HepG2 (cell line): ENCODE measurements at regions not wholly inside any gene's neighbourhood (a gene's known extent, or its start where the extent isn't known, plus 50 kb on each side); places are given as distances from the start of the nearest gene placed in this dataset.

Experiments used
- CCDC6 ChIP-seq: sonication (generic); formaldehyde crosslinking; IDR thresholded peaks from 2 replicates; pipeline ENCODE4 v1.8.1; 2022; ENCODE audit warnings: mild to moderate bottlenecking, missing genetic modification reagents, moderate library complexity
- EP300 ChIP-seq, 3 experiments: sonication (generic) in 1 of 3; formaldehyde crosslinking in 1 of 3; IDR thresholded peaks; 2 replicates each; pipeline versions ENCODE4 v1.5.1 to v1.6.1; 2011 to 2020; ENCODE audit warnings: low read depth in 2 of 3, low read length in 2 of 3, borderline replicate concordance in 1 of 3, improper control_type of control experiment in 1 of 3, mild to moderate bottlenecking in 1 of 3, missing genetic modification reagents in 1 of 3, moderate library complexity in 1 of 3
- FOXM1 ChIP-seq: sonication (generic); formaldehyde crosslinking; IDR thresholded peaks from 2 replicates; pipeline ENCODE4 v1.5.0; 2020; ENCODE audit warnings: missing genetic modification reagents
- GTF3A ChIP-seq: sonication (generic); formaldehyde crosslinking; conservative IDR thresholded peaks from 2 replicates; pipeline ENCODE4 v1.4.0; 2020; ENCODE audit warnings: mild to moderate bottlenecking, missing genetic modification reagents
- NFIC ChIP-seq: IDR thresholded peaks from 2 replicates; pipeline ENCODE4 v1.6.1; 2012; ENCODE audit warnings: mild to moderate bottlenecking, low read length, inconsistent platforms
- NFYB ChIP-seq: sonication (generic); formaldehyde crosslinking; IDR thresholded peaks from 2 replicates; pipeline ENCODE4 v1.4.0; 2020; ENCODE audit warnings: missing genetic modification reagents
- SP5 ChIP-seq: IDR thresholded peaks from 2 replicates; pipeline ENCODE4 v1.6.1; 2016; ENCODE audit warnings: low read depth, borderline replicate concordance
- SRF ChIP-seq: IDR thresholded peaks from 2 replicates; pipeline ENCODE4 v1.6.1; 2011; ENCODE audit warnings: mild to moderate bottlenecking, low read depth, low read length, moderate library complexity
- TCF7L2 ChIP-seq: IDR thresholded peaks from 2 replicates; pipeline ENCODE4 v1.6.1; 2011; ENCODE audit warnings: mild to moderate bottlenecking, low read depth, low read length, moderate library complexity
- TRAFD1 ChIP-seq: sonication (generic); formaldehyde crosslinking; IDR thresholded peaks from 2 replicates; pipeline ENCODE4 v1.5.1; 2020; ENCODE audit warnings: missing genetic modification reagents, mild to moderate bottlenecking, borderline replicate concordance
- ZBTB14 ChIP-seq: sonication (generic); formaldehyde crosslinking; IDR thresholded peaks from 2 replicates; pipeline ENCODE4 v1.4.0; 2020; ENCODE audit warnings: missing genetic modification reagents
- ZBTB2 ChIP-seq: sonication (generic); formaldehyde crosslinking; IDR thresholded peaks from 2 replicates; pipeline ENCODE4 v1.8.0; 2022; ENCODE audit warnings: low read depth, missing genetic modification reagents
- ZBTB39 ChIP-seq: sonication (generic); formaldehyde crosslinking; IDR thresholded peaks from 2 replicates; pipeline ENCODE4 v1.5.0; 2020; ENCODE audit warnings: missing genetic modification reagents
- ZNF350 ChIP-seq: sonication (generic); formaldehyde crosslinking; IDR thresholded peaks from 2 replicates; pipeline ENCODE4 v1.4.0; 2020; ENCODE audit warnings: mild to moderate bottlenecking, low read depth, missing genetic modification reagents, borderline replicate concordance
- ZNF432 ChIP-seq: sonication (generic); formaldehyde crosslinking; IDR thresholded peaks from 2 replicates; pipeline ENCODE4 v1.5.0; 2020; ENCODE audit warnings: missing genetic modification reagents, mild to moderate bottlenecking, borderline replicate concordance
- ZNF678 ChIP-seq: sonication (generic); formaldehyde crosslinking; IDR thresholded peaks from 2 replicates; pipeline ENCODE4 v1.4.0; 2020; ENCODE audit warnings: mild to moderate bottlenecking, missing genetic modification reagents
- ZNF766 ChIP-seq: sonication (generic); formaldehyde crosslinking; IDR thresholded peaks from 2 replicates; pipeline ENCODE4 v1.5.0; 2020; ENCODE audit warnings: missing genetic modification reagents, borderline replicate concordance

GRCh38 chr2:234691968-234692955 is 195.4 kb upstream of the ARL4C start (continued):
- TF ChIP-seq EP300 (IDR thresholded peaks at IDR 0.05; ENCODE audit: low read depth in 2 of 2, low read length in 2 of 2) (peak in 1 of 2 experiments; percentile 89; a peak in 2 of 4 replicates), EP300 (CRISPR knock-in tag; IDR thresholded peaks at IDR 0.05; ENCODE audit: borderline replicate concordance) (peak; percentile 61; the same call in 1 of the 2 replicates), ZBTB39 (CRISPR knock-in tag) (no peak), SP5 (peak; percentile 43; the same call in 1 of the 2 replicates), GTF3A (CRISPR knock-in tag) (no peak), ZNF350 (CRISPR knock-in tag) (no peak), ZBTB14 (CRISPR knock-in tag) (no peak), NFIC (peak; percentile 79), TRAFD1 (CRISPR knock-in tag) (no peak), FOXM1 (CRISPR knock-in tag) (no peak), ZNF678 (CRISPR knock-in tag) (no peak), CCDC6 (no peak), NFYB (CRISPR knock-in tag) (peak; percentile 25; the same call in 1 of the 2 replicates), ZNF766 (CRISPR knock-in tag) (no peak), ZNF432 (CRISPR knock-in tag) (no peak), ZBTB2 (CRISPR knock-in tag) (no peak), SRF (no peak), TCF7L2 (no peak)
